K562 (cell line): ENCODE measurements at regions not wholly inside any gene's neighbourhood (a gene's known extent, or its start where the extent isn't known, plus 50 kb on each side); places are given as distances from the start of the nearest gene placed in this dataset.

Experiments used
- ATAC-seq: fragments of 200-7000 bp; cut with Tn5 transposase; 3 replicates; pipeline ENCODE4 v1.9.1; 2020; ENCODE audit warnings: moderate library complexity
- BruUV-seq: library from RNA; stranded (reverse); fragments of 400-500 nt; replicated peaks from 2 replicates; lab custom pipeline; 2021; lab: Mats Ljungman, UMichigan
- CTCF ChIA-PET: fragments of 300-600 bp; formaldehyde crosslinking; extraction: SDS; loops from one replicate; lab custom pipeline; 2021; ENCODE audit warnings: low intra/inter-chr PET ratio; lab: Yijun Ruan, JAX
- POLR2A ChIA-PET: fragments of 300-600, 350-650 bp; sonication (Branson Sonifier 250); formaldehyde crosslinking; extraction: SDS; loops from one replicate; lab custom pipeline; 2021; ENCODE audit warnings: antibody characterized with exemption, inconsistent platforms; lab: Yijun Ruan, JAX
- DNase-seq, 4 experiments: peaks; one replicate each; pipeline versions ENCODE4 v3.0.0 to v3.0.0-alpha.2; 2011 to 2018; ENCODE audit warnings: low spot score in 3 of 4, mixed read lengths in 3 of 4; ENCODE audit errors: extremely low read depth in 1 of 4
- FAIRE-seq: peaks from 2 replicates; lab custom pipeline; 2011; peaks lifted over from hg19 to GRCh38; lab: Jason Lieb, UNC
- H2AFZ ChIP-seq: 2 replicates; pipeline ENCODE4 v1.6.0; 2011; ENCODE audit warnings: low read depth, low read length, control low read depth, inconsistent platforms
- H3K27ac ChIP-seq: fragments of 200-600 bp; 3 replicates; pipeline ENCODE4 v1.8.0; 2011; ENCODE audit warnings: low read depth, mild to moderate bottlenecking, control low read depth, inconsistent platforms, low read length, moderate library complexity, mixed read lengths; ENCODE audit errors: extremely low read depth
- H3K27me3 ChIP-seq, 2 experiments: fragments of 300-600 bp in 1 of 2; 2 replicates in 1 of 2; 3 replicates in 1 of 2; pipeline versions ENCODE4 v1.6.0 to v1.8.0; 2011; ENCODE audit warnings: inconsistent platforms in 2 of 2, low read length in 2 of 2, mild to moderate bottlenecking in 1 of 2, mixed read lengths in 1 of 2, moderate library complexity in 1 of 2; ENCODE audit not compliant: control insufficient read depth in 2 of 2, insufficient read depth in 2 of 2
- H3K36me3 ChIP-seq: fragments of 300-600 bp; 3 replicates; pipeline ENCODE4 v1.8.0; 2011; ENCODE audit warnings: mild to moderate bottlenecking, low read length, inconsistent platforms; ENCODE audit not compliant: control insufficient read depth, insufficient read depth
- H3K4me1 ChIP-seq, 2 experiments: fragments of 200-600 bp in 1 of 2; replicated peaks in 1 of 2; 2 replicates in 1 of 2; 3 replicates in 1 of 2; pipeline versions ENCODE4 v1.5.1 to v1.8.0; 2011; ENCODE audit warnings: inconsistent platforms in 2 of 2, low read length in 2 of 2, mild to moderate bottlenecking in 1 of 2, mixed read lengths in 1 of 2, moderate library complexity in 1 of 2; ENCODE audit not compliant: control insufficient read depth in 2 of 2, insufficient read depth in 2 of 2
- H3K4me2 ChIP-seq: 2 replicates; pipeline ENCODE4 v1.6.1; 2011; ENCODE audit warnings: low read length, control low read depth, inconsistent platforms, mixed read lengths; ENCODE audit not compliant: insufficient read depth
- H3K4me3 ChIP-seq: fragments of 200-600 bp; sonication (generic), shearing (Covaris generic); 2 replicates; pipeline ENCODE4 v1.5.1; 2016; ENCODE audit warnings: control low read depth, inconsistent platforms
- H3K79me2 ChIP-seq: fragments of 200-600 bp; 3 replicates; pipeline ENCODE4 v1.8.0; 2011; ENCODE audit warnings: low read length, inconsistent platforms; ENCODE audit not compliant: control insufficient read depth, insufficient read depth
- H3K9ac ChIP-seq, 2 experiments: 2 replicates each; pipeline versions ENCODE4 v1.6.0 to v1.6.1; 2011; ENCODE audit warnings: low read depth in 2 of 2, low read length in 2 of 2, control low read depth in 1 of 2, inconsistent platforms in 1 of 2, mild to moderate bottlenecking in 1 of 2, mixed read lengths in 1 of 2; ENCODE audit not compliant: insufficient read depth in 1 of 2
- H3K9me1 ChIP-seq: one replicate; pipeline ENCODE4 v1.6.0; 2011; ENCODE audit warnings: inconsistent platforms, mild to moderate bottlenecking, low read length, moderate library complexity; ENCODE audit not compliant: control insufficient read depth, insufficient read depth
- H3K9me3 ChIP-seq: replicated peaks from 2 replicates; pipeline ENCODE4 v1.5.1; 2011; ENCODE audit warnings: low read depth, low read length, inconsistent platforms; ENCODE audit not compliant: control insufficient read depth, insufficient read depth
- H4K20me1 ChIP-seq: replicated peaks from 2 replicates; pipeline ENCODE4 v1.6.1; 2011; ENCODE audit warnings: low read length, inconsistent platforms, mixed read lengths; ENCODE audit not compliant: control insufficient read depth, insufficient read depth
- SRSF9 ChIP-seq: fragments of 200-400 bp; formaldehyde crosslinking; IDR thresholded peaks from 2 replicates; pipeline ENCODE4 v1.6.1; 2017; ENCODE audit warnings: low read depth, low read length, borderline replicate concordance
- TBL1XR1 ChIP-seq, 2 experiments: IDR thresholded peaks; 2 replicates each; pipeline ENCODE4 v1.6.1; 2012; ENCODE audit warnings: improper control_type of control experiment in 2 of 2, low read length in 2 of 2, mild to moderate bottlenecking in 1 of 2
- ZNF263 ChIP-seq: sonication (generic); formaldehyde crosslinking; IDR thresholded peaks from 2 replicates; pipeline ENCODE4 v1.8.0; 2022; ENCODE audit warnings: mild to moderate bottlenecking, missing genetic modification reagents, borderline replicate concordance
- ZNF282 ChIP-seq: sonication (generic); formaldehyde crosslinking; IDR thresholded peaks from 2 replicates; pipeline ENCODE4 v1.8.1; 2023; ENCODE audit warnings: missing genetic modification reagents
- WGBS: fragments of 100-300 bp; shearing (Covaris generic); methylation state at CpG from one replicate; pipeline ENCODE4 v1.1.6; 2016; ENCODE audit warnings: low coverage, mixed read lengths; ENCODE audit not compliant: insufficient coverage; ENCODE audit errors: missing lambda C conversion rate; 5-methylcytosine and 5-hydroxymethylcytosine counted together
- in situ Hi-C: fragments of 300-500 bp; cut with MboI; formaldehyde crosslinking; loops from 4 replicates; pipeline ENCODE4 v1.15.0; 2018; ENCODE audit warnings: inconsistent platforms, mixed read lengths
- intact Hi-C: fragments of 100-400 bp; cut with micrococcal nuclease; formaldehyde crosslinking; loops from 2 replicates; pipeline ENCODE4 v1.14.2; 2022

GRCh38 chr3:10741891-10742671, 73.9 kb upstream of the SLC6A11 start:
- 0 out of 2 replicates have a peak, but pooled peaks have one; percentile 34 for TF ChIP-seq ZNF263 (CRISPR knock-in tag)
- no peak for TF ChIP-seq TBL1XR1 (IDR thresholded peaks at IDR 0.05; ENCODE audit: low read length in 2 of 2)
- no peak for TF ChIP-seq ZNF282 (CRISPR knock-in tag)
- no peak for TF ChIP-seq SRSF9
- TF ChIP-seq, all 486 proteins: peak for 1
- Histone ChIP-seq H3K27ac (no peak overlapping the region), H2AFZ (no peak overlapping the region), H4K20me1 (0 out of 2 replicates have a peak, but pooled peaks cover 6% of the 10 kb centered on the region), H3K27me3 (peaks cover 3 to 4% of the 10 kb centered on the region in 2 experiments; a peak in 1 of 5 replicates), H3K4me1 (peaks cover 0 to 7% of the 10 kb centered on the region in 2 experiments; a peak in 1 of 5 replicates), H3K36me3 (no peaks in the 10 kb centered on the region), H3K4me3 (no peak overlapping the region), H3K9me1 (no peaks in the 10 kb centered on the region), H3K9me3 (no peaks in the 10 kb centered on the region), H3K4me2 (no peak overlapping the region), H3K79me2 (no peaks in the 10 kb centered on the region), H3K9ac (no peak overlapping the region)
- POLR2A ChIA-PET: interaction anchor here (0.5 kb wide), 1 partner anchor 807 kb away, joined by 3 read pairs; no protein-coding TSS in a partner anchor
- 1% methylated on average over 10 of the region's 10 CpGs for WGBS
- BruUV-seq: no TSS peak
- FAIRE-seq: no peak
- in situ Hi-C loops (loop anchor here (25.0 kb wide), 1 partner anchor 905 kb away; the partner anchor contains the start of gene RPUSD3), intact Hi-C loops (no loop called here)
- no peak for ATAC-seq
- CTCF ChIA-PET: interaction anchor here (0.7 kb wide), 1 partner anchor 9 kb away, joined by 3 read pairs; no protein-coding TSS in a partner anchor
- DNase-seq: no peak
